ENCODE measurements at regions not wholly inside any gene's neighbourhood (a gene's known extent, or its start where the extent isn't known, plus 50 kb on each side); places are given as distances from the start of the nearest gene placed in this dataset.

DNA sequence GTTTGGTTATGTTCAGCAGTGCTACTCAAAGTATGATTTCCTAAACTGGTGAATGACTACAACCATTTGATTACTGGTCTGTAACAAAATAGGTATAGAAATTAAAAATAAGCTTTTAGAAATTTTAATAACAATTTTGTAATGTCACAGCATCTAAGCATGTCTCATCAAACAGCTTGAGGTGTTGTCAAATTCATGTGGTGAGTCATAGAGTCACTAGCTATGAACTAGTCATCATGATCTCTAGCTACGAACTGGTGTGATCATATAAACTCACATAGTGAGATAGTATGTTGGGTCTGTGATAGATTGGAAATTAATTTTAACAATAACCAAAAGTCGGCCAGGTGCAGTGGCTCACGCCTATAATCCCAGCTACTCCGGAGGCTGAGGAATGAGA lies 213.9 kb upstream of the RBMS3 start:
- Histone ChIP-seq H3K27me3 (no peaks in the 10 kb centered on the region), H3K4me3 (no peak overlapping the region), H3K27ac (no peak overlapping the region), H3K9me3 (peaks cover 0 to 10% (median 0%) of the 10 kb centered on the region in 12 donors), H3K36me3 (no peaks in the 10 kb centered on the region), H3K4me1 (peaks cover 0 to 12% (median 6%) of the 10 kb centered on the region in 12 donors)
- ATAC-seq (no peak), DNase-seq (no peak)
- intact Hi-C loops (cut with DNase I): no loop called here
- 91 to 96% (median 95%) methylated on average over 4 of the region's 4 CpGs for WGBS, 4 donors
- no peak for TF ChIP-seq POLR2A (IDR thresholded peaks at IDR 0.05)
- TF ChIP-seq, protein P1, sequence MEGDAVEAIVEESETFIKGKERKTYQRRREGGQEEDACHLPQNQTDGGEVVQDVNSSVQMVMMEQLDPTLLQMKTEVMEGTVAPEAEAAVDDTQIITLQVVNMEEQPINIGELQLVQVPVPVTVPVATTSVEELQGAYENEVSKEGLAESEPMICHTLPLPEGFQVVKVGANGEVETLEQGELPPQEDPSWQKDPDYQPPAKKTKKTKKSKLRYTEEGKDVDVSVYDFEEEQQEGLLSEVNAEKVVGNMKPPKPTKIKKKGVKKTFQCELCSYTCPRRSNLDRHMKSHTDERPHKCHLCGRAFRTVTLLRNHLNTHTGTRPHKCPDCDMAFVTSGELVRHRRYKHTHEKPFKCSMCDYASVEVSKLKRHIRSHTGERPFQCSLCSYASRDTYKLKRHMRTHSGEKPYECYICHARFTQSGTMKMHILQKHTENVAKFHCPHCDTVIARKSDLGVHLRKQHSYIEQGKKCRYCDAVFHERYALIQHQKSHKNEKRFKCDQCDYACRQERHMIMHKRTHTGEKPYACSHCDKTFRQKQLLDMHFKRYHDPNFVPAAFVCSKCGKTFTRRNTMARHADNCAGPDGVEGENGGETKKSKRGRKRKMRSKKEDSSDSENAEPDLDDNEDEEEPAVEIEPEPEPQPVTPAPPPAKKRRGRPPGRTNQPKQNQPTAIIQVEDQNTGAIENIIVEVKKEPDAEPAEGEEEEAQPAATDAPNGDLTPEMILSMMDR (IDR thresholded peaks at IDR 0.05): no peak

DNA sequence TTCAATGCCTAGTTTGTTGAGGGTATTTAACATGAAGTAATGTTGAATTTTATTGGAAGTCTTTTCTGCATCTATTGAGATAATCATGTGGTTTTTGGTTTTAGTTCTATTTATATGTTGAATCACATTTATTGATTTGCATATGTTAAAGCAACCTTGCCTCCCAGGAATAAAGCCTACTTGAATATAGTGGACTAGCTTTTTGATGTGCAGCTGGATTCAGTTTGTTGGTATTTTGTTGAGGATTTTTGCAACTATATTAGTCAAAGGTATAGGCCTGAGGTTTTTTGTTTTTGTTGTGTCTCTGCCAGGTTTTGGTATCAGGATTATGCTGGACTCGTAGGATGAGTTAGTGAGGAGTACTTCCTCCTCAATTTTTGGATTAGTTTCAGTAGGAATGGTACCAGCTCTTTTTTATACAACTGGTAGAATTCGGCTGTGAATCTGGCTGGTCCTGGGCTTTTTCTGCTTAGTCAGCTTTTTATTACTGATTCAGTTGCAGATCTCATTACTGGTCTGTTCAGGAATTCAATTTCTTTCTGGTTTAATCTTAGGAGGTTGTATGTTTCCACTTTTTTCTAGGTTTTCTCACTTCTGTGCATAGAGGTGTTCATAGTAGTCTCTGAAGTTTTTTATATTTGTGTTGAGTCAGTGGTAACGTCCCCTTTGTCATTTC lies 209.8 kb upstream of the RBMS3 start:
- no peaks in the 10 kb centered on the region for H3K36me3 ChIP-seq
- peaks cover 0 to 11% (median 0%) of the 10 kb centered on the region in 12 donors for H3K9me3 ChIP-seq
- no peaks in the 10 kb centered on the region for H3K27me3 ChIP-seq
- DNase-seq (no peak), ATAC-seq (no peak)
- TF ChIP-seq POLR2A (IDR thresholded peaks at IDR 0.05): no peak
- TF ChIP-seq, protein P1 (IDR thresholded peaks at IDR 0.05): no peak
- whole genome bisulfite sequencing, 4 donors: 67 to 79% (median 77%) methylated on average over 3 of the region's 3 CpGs
- H3K27ac ChIP-seq: no peak overlapping the region
- H3K4me1 ChIP-seq: no peaks in the 10 kb centered on the region
- intact Hi-C loops (cut with DNase I): no loop called here
- no peak overlapping the region for H3K4me3 ChIP-seq

DNA sequence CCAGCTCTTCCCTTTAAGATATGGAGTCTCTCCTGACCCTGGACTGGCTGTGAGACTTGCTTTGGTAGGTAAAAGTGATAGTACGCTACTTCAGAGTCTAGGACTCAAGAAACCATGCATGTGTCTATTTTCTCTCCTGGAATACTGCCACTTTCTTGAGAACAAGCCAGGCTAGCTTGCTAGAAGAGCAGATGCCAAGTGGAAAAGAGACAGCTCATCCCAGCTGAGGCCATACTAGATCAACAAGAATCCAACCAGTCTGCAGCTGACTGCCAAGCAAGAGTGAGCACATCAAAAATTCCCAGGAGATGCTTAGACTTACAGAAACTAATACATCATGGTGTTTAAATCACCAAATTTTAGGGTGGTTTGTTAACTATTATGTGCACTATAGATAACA lies 208.3 kb upstream of the RBMS3 start:
- WGBS, 4 donors: 73 to 84% (median 83%) methylated on average over 1 of the region's 1 CpG
- no peak for DNase-seq
- intact Hi-C loops (cut with DNase I): no loop called here
- no peak for ATAC-seq
- no peaks in the 10 kb centered on the region for H3K36me3 ChIP-seq
- H3K4me1 ChIP-seq: no peaks in the 10 kb centered on the region
- peaks cover 0 to 11% (median 0%) of the 10 kb centered on the region in 12 donors for H3K9me3 ChIP-seq
- TF ChIP-seq, protein P1 (IDR thresholded peaks at IDR 0.05): no peak
- TF ChIP-seq POLR2A (IDR thresholded peaks at IDR 0.05): no peak
- H3K4me3 ChIP-seq: no peak overlapping the region
- no peak overlapping the region for H3K27ac ChIP-seq
- H3K27me3 ChIP-seq: no peaks in the 10 kb centered on the region

DNA sequence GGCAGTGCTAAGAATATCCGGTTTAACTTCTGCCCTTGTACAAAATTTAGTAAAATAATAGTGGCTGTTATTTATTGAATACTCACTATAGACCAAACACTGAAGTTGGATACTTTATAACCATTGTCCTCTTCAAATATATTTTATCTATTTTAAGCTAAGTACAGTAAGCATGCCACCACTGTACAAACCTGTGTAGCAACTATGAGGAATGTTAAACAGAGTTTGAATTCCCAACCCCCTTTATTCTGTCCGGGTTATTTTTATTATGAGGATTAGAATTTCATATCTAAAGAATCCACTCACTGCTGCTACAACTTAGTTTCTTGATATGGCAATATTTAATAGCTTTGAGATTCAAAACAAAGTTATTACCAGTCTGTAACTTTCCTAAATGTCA lies 203.5 kb upstream of the RBMS3 start:
- H3K9me3 ChIP-seq: peaks cover 0 to 6% (median 0%) of the 10 kb centered on the region in 12 donors
- H3K36me3 ChIP-seq: no peaks in the 10 kb centered on the region
- no peak overlapping the region for H3K27ac ChIP-seq
- intact Hi-C loops (cut with DNase I): no loop called here
- no peaks in the 10 kb centered on the region for H3K4me1 ChIP-seq
- no peak overlapping the region for H3K4me3 ChIP-seq
- TF ChIP-seq, protein P1 (IDR thresholded peaks at IDR 0.05): no peak
- no peak for TF ChIP-seq POLR2A (IDR thresholded peaks at IDR 0.05)
- no peaks in the 10 kb centered on the region for H3K27me3 ChIP-seq
- no peak for ATAC-seq
- 67 to 70% (median 68%) methylated on average over 2 of the region's 2 CpGs for WGBS, 4 donors
- DNase-seq: no peak

Measured in heart left ventricle (tissue), 16 donors.